ENCODE measurements at regions not wholly inside any gene's neighbourhood (a gene's known extent, or its start where the extent isn't known, plus 50 kb on each side); places are given as distances from the start of the nearest gene placed in this dataset.

DNA sequence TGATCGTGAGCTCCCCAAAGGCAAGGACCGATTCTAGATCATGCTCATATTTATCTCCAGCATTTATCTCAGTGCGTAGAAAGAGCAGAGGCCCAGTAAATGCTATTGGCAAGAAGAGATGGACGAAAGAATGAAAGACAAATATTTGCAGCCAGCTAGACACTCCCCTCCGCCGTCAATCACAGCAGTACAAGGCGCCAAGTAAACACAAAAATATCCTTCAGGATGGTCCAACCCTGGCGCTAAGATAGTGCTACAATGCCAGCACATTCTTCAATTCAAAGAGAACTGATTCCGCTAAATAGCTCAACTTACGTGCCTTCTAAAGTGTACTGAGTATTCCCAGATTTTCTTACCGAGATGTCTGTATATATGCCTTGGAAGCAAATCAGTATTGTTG lies 114.5 kb downstream of the DDX53 start:
- no peak for FAIRE-seq
- Histone ChIP-seq H3K4me2 (ENCODE audit: insufficient read depth, low read length) (no peak overlapping the region), H3K36me3 (ENCODE audit: control insufficient read depth, insufficient read depth, low read length) (no peaks in the 10 kb centered on the region), H4K20me1 (replicated peaks; ENCODE audit: control insufficient read depth, insufficient read depth, low read length) (no peaks in the 10 kb centered on the region), H3K9me3 (replicated peaks; ENCODE audit: control insufficient read depth, insufficient read depth, low read depth, low read length) (no peaks in the 10 kb centered on the region), H3K4me1 (replicated peaks in 1 of 2; ENCODE audit: control insufficient read depth in 2 of 2, insufficient read depth in 2 of 2, low read length in 2 of 2) (no peaks in the 10 kb centered on the region), H3K4me3 (no peak overlapping the region), H3K79me2 (ENCODE audit: control insufficient read depth, insufficient read depth, low read length) (no peaks in the 10 kb centered on the region), H3K27ac (ENCODE audit: extremely low read depth, low read depth, low read length) (no peak overlapping the region), H3K9me1 (ENCODE audit: control insufficient read depth, insufficient read depth, low read length) (no peaks in the 10 kb centered on the region), H2AFZ (ENCODE audit: low read depth, low read length) (no peak overlapping the region), H3K27me3 (ENCODE audit: control insufficient read depth in 2 of 2, insufficient read depth in 2 of 2, low read length in 2 of 2) (no peaks in the 10 kb centered on the region; a peak in 1 of 5 replicates), H3K9ac (ENCODE audit: insufficient read depth in 1 of 2, low read depth in 2 of 2, low read length in 2 of 2) (no peak overlapping the region)
- intact Hi-C loops (cut with micrococcal nuclease): no loop called here
- no TSS peak for BruUV-seq (replicated peaks)
- ATAC-seq: no peak
- CTCF ChIA-PET (ENCODE audit: low intra/inter-chr PET ratio): no interaction called here
- in situ Hi-C loops (cut with MboI): no loop called here
- POLR2A ChIA-PET: no interaction called here
- no peak for DNase-seq (ENCODE audit: extremely low read depth in 1 of 4, low spot score in 3 of 4)
- WGBS (ENCODE audit: insufficient coverage, low coverage, missing lambda C conversion rate): 6% methylated on average over 11 of the region's 11 CpGs
- no peak for TF ChIP-seq RBFOX2 (IDR thresholded peaks at IDR 0.05; ENCODE audit: low read depth, low read length)
- TF ChIP-seq, protein P1, sequence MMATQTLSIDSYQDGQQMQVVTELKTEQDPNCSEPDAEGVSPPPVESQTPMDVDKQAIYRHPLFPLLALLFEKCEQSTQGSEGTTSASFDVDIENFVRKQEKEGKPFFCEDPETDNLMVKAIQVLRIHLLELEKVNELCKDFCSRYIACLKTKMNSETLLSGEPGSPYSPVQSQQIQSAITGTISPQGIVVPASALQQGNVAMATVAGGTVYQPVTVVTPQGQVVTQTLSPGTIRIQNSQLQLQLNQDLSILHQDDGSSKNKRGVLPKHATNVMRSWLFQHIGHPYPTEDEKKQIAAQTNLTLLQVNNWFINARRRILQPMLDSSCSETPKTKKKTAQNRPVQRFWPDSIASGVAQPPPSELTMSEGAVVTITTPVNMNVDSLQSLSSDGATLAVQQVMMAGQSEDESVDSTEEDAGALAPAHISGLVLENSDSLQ (IDR thresholded peaks at IDR 0.05): peak; percentile 38

DNA sequence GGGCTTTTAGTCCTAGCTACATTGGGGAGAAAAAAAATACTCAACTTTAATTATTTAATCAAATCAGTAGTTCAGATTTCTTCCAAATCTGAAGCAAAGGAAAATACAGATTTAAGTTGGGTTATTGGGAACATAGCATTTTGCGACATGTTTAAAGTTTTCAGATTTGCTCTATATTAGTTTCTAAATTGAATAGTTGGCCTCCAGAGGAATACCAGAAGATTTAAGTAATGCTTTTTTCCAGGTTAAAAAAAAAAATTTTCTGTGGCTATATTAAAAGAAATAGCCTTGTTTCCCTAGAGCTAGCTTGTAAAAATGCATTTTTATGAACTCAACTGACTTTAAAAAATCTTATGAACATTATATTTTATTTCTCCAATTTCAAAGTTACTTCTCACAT lies 115.9 kb downstream of the DDX53 start:
- H3K36me3 ChIP-seq (ENCODE audit: control insufficient read depth, insufficient read depth, low read length): no peaks in the 10 kb centered on the region
- no peaks in the 10 kb centered on the region for H3K9me1 ChIP-seq (ENCODE audit: control insufficient read depth, insufficient read depth, low read length)
- no peaks in the 10 kb centered on the region for H3K27me3 ChIP-seq (ENCODE audit: control insufficient read depth in 2 of 2, insufficient read depth in 2 of 2, low read length in 2 of 2)
- no peaks in the 10 kb centered on the region for H4K20me1 ChIP-seq (replicated peaks; ENCODE audit: control insufficient read depth, insufficient read depth, low read length)
- no peak overlapping the region for H2AFZ ChIP-seq (ENCODE audit: low read depth, low read length)
- DNase-seq (ENCODE audit: extremely low read depth in 1 of 4, low spot score in 3 of 4) (no peak), ATAC-seq (no peak), FAIRE-seq (no peak)
- intact Hi-C loops (cut with micrococcal nuclease): no loop called here
- H3K27ac ChIP-seq (ENCODE audit: extremely low read depth, low read depth, low read length): no peak overlapping the region
- no peak overlapping the region for H3K4me3 ChIP-seq
- no peak overlapping the region for H3K9ac ChIP-seq (ENCODE audit: insufficient read depth in 1 of 2, low read depth in 2 of 2, low read length in 2 of 2)
- H3K4me2 ChIP-seq (ENCODE audit: insufficient read depth, low read length): no peak overlapping the region
- WGBS (ENCODE audit: insufficient coverage, low coverage, missing lambda C conversion rate): 0% methylated on average over 1 of the region's 1 CpG
- no peaks in the 10 kb centered on the region for H3K79me2 ChIP-seq (ENCODE audit: control insufficient read depth, insufficient read depth, low read length)
- BruUV-seq (replicated peaks): no TSS peak
- no peaks in the 10 kb centered on the region for H3K4me1 ChIP-seq (replicated peaks in 1 of 2; ENCODE audit: control insufficient read depth in 2 of 2, insufficient read depth in 2 of 2, low read length in 2 of 2)
- ChIA-PET CTCF (ENCODE audit: low intra/inter-chr PET ratio) (no interaction called here), POLR2A (no interaction called here)
- no peaks in the 10 kb centered on the region for H3K9me3 ChIP-seq (replicated peaks; ENCODE audit: control insufficient read depth, insufficient read depth, low read depth, low read length)
- in situ Hi-C loops (cut with MboI): no loop called here
- TF ChIP-seq ZNF134 (CRISPR knock-in tag; conservative IDR thresholded peaks at IDR 0.05) (no peak), GABPB1 (CRISPR knock-in tag; IDR thresholded peaks at IDR 0.05) (no peak), ZFP30 (CRISPR knock-in tag; IDR thresholded peaks at IDR 0.05; ENCODE audit: borderline replicate concordance) (no peak), SMAD2 (IDR thresholded peaks at IDR 0.05; ENCODE audit: low read depth, low read length) (no peak), EZH2 (IDR thresholded peaks at IDR 0.05; ENCODE audit: borderline replicate concordance, low read depth, low read length) (no peak), ZNF165 (CRISPR knock-in tag; IDR thresholded peaks at IDR 0.05; ENCODE audit: borderline replicate concordance) (no peak), DIDO1 (tag; IDR thresholded peaks at IDR 0.05; ENCODE audit: low read depth) (no peak), NCOA1 (IDR thresholded peaks at IDR 0.05; ENCODE audit: low read depth) (no peak), NCOA2 (IDR thresholded peaks at IDR 0.05; ENCODE audit: partially characterized antibody in 2 of 2) (no peak), PURB (CRISPR knock-in tag; IDR thresholded peaks at IDR 0.05; ENCODE audit: low read depth) (no peak), NFIX (CRISPR knock-in tag; IDR thresholded peaks at IDR 0.05; ENCODE audit: low read depth) (no peak)
- TF ChIP-seq, protein P2, sequence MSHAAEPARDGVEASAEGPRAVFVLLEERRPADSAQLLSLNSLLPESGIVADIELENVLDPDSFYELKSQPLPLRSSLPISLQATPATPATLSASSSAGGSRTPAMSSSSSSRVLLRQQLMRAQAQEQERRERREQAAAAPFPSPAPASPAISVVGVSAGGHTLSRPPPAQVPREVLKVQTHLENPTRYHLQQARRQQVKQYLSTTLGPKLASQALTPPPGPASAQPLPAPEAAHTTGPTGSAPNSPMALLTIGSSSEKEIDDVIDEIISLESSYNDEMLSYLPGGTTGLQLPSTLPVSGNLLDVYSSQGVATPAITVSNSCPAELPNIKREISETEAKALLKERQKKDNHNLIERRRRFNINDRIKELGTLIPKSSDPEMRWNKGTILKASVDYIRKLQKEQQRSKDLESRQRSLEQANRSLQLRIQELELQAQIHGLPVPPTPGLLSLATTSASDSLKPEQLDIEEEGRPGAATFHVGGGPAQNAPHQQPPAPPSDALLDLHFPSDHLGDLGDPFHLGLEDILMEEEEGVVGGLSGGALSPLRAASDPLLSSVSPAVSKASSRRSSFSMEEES (CRISPR knock-in tag; IDR thresholded peaks at IDR 0.05): no peak
- TF ChIP-seq, protein P3, sequence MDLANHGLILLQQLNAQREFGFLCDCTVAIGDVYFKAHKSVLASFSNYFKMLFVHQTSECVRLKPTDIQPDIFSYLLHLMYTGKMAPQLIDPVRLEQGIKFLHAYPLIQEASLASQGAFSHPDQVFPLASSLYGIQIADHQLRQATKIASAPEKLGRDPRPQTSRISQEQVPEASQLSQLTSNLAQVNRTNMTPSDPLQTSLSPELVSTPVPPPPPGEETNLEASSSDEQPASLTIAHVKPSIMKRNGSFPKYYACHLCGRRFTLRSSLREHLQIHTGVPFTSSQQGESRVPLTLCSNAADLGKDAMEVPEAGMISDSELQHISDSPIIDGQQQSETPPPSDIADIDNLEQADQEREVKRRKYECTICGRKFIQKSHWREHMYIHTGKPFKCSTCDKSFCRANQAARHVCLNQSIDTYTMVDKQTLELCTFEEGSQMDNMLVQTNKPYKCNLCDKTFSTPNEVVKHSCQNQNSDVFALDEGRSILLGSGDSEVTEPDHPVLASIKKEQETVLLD (IDR thresholded peaks at IDR 0.05): no peak
